HG02798 (cell line): ENCODE measurements at regions not wholly inside any gene's neighbourhood (a gene's known extent, or its start where the extent isn't known, plus 50 kb on each side); places are given as distances from the start of the nearest gene placed in this dataset.
"Not testable (repeated sequence)": the region's sequence is repeated elsewhere in the genome, so short reads cannot be mapped to it uniquely, and the experiment has no call there.

Experiments
- ATAC-seq: cut with Tn5 transposase; IDR thresholded peaks from one replicate; pipeline ENCODE4 v1.9.1; 2021; ENCODE audit warnings: mild to moderate bottlenecking; ENCODE audit not compliant: unreplicated experiment, poor library complexity

DNA sequence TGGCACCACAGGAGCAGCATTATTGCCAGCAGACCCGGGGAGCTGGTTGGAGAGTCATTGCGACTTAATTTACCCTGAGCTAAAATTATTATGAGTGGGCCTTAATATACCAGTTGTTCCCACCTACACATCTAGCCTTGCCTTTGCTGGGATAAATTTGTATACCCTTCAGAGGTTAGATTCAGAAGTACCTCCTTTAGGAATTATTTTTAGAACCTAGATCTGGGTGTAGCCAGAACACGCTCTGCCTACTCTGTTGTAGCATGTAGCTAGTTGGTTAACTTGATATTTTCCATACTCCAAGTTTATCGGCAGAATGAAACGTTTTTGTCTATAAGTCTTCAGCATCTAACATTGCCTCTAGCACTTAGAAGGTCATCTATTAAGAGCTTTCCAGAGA lies 65.5 kb upstream of the SEC22B start:
- not testable (repeated sequence) for ATAC-seq

DNA sequence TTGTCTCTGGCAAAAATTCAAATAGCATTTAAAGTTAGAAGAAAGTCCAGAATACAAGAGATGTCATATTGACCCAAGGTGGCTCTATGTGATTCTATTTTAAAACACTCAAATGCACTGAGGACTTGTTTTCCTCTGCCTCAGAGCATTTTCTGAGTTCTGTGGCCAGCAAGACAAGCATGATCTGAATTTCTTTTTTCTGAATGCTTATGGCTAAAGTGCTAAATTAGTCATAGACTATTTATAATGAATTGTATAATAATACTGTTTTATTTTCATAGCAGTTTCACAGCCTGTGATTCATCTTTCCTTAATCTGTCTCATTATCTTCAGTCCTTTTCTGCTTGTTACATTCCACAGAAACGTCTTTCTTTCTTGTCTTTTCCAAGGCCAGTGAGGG lies 63.9 kb upstream of the SEC22B start:
- ATAC-seq, result not testable (repeated sequence)

DNA sequence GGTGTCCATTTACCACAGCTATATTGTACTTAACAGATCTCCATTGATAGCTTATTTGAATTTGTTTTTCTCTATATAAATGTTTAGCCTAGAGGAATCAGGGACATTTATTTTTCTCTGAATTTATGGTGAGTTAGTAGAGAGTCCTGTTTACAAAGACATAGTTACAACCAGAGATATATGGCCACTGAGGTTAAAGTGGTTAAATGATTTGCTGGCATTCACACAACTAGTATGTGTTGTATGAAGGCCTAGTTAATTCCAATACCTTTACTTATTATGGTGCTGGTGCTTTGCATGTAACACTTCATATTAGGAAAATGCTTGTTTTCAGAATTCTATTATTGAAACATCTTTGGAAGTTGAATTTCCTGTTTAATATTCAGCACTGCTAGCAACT lies 63.0 kb upstream of the SEC22B start:
- ATAC-seq, result not testable (repeated sequence)

DNA sequence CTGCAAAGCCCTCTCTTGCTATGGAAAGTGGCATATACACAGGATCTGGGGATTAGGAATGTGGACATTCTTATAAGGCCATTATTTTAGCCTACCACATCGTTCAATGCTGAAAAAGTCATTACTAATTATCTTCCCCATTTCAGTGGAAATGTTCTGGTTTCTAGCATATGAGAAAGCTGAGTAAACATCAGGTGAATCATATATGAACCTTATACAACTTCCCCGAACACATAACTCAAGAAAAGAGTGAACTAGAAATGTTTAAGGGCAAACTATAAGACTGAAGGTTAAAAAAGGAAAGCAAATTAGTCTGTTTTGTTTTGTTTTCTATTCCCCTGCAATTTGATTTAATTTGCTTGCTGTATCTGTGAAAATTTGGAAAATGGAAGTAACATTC lies 62.5 kb upstream of the SEC22B start:
- ATAC-seq, result not testable (repeated sequence)

DNA sequence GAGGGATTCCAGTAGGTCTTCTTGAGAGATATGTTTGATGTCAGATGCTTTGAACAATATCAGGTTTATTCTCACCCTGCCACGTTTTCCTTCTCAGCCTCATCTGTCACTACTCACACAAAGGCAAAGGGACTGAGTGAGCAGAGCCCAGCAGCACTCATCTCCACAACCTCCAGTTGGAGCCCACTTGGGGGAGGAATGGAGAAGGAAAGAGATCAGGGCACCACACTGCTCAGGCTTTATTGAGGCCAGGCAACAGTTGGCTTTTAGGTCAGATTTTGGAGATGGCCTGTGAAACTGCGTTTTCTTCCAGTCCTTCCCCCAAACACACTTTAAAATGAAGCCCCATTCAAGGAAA lies 57.3 kb upstream of the SEC22B start:
- ATAC-seq, result not testable (repeated sequence)

DNA sequence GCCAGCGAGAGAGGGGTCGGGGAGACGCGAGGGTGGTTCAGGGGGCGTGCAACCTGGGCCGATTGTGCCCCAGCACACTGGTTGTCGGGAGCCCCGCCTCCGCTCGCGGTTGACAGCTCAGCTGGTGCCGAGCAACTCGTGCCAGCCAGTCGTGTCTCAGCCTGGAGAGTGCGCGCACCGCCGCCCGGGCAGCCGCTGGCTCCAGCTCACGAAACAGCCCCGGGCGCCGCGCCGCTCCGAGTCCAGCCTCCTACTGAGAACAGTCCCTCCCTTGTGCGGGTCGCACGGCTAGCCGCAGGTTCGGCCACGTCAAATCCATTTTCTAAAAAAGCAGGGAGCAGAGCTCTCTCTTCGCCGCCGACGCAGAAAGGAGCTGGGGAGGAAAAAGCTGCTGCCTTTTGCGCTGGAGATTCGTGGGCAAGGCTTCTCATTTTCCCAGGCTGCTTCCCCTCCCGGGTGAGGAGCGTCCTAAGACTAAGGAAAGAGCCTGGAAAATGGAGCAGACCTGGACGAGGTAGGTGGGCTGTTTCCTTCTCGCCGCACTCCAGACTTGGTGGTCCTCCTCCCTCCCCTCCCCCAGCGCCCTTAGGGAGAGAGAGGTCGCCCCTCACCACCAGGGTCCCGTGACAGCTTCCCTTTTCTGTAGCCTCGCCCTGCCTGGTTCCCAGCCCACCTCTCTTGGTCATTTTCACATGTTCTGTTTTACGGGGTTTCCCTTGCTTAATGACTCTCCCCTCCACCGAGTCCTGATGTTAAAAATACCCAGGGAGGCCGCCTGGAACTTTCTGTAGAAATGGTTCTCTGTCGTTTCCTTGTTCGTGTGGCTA lies 56.7 kb upstream of the SEC22B start:
- ATAC-seq, result peak; percentile 69

- ATAC-seq, result not testable (repeated sequence)
These were observed 53.5 kb upstream of the SEC22B start for GRCh38 chr1:120229835-120230234.
